ENCODE measurements at regions not wholly inside any gene's neighbourhood (a gene's known extent, or its start where the extent isn't known, plus 50 kb on each side); places are given as distances from the start of the nearest gene placed in this dataset.

DNA sequence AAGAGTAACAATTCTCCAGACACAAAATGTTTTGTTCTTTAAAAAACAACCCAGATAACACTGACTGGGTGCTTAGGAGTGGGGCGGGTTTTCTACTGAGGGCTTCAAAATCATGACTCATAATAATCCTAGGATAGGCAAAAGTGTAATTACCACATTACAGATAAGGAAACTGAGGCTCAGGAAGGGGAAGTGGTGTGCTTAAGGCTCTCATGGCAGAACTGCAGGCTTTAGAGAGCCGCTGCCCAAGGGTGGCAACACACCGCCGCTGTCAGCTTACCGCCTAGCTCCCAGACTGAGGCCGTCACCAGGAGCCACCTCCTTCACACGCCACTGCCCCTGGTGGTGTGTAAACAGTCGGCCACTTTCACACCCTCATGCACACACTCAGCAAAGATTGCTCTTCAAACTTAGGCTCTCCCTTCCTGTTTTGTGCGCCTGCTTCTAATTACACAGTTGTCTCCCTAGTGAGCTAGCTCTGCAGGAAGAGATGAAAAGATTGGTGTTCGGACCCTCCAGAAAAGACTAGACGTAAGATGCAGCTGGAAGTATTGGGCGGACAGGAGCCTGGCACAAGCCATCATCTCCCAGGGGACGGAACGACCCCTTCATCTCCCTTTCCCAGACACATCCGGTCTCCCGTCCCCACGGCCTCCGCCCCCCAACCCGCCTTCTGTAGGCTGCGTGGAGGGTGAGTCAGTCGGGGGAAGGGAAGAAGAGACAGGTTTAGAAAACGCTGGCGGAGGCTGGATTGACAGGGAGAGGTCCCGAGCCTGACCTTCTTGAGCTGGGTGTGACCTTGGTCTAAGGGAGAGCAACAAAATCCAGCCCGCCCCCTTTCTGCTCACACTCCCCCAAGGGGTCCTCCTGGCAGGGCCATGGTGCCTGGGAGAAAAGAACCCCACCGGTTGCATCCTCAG, 162.7 kb downstream of the SYK start:
- DNase-seq (ENCODE audit: low read depth in 1 of 2, low spot score in 2 of 2): peak in 1 of 2 experiments; percentile 48
- FAIRE-seq: no peak

More for the DNA sequence above, 162.7 kb downstream of the SYK start:
- Histone ChIP-seq H3K79me2 (ENCODE audit: control insufficient read depth in 1 of 2, insufficient read depth in 2 of 2, low read length in 2 of 2) (no peaks in the 10 kb centered on the region), H3K27ac (ENCODE audit: low read depth, low read length) (no peak overlapping the region), H3K27me3 (replicated peaks in 1 of 4; ENCODE audit: control insufficient read depth in 3 of 4, extremely low read depth in 1 of 4, insufficient read depth in 3 of 4, low read length in 3 of 4) (no peaks in the 10 kb centered on the region), H2AFZ (ENCODE audit: low read length) (0 out of 2 replicates have a peak overlapping the region, but pooled peaks have one; percentile 83), H3K4me1 (replicated peaks in 1 of 4; ENCODE audit: control insufficient read depth in 3 of 4, insufficient read depth in 4 of 4, low read length in 3 of 4) (peaks cover 0 to 18% (median 10%) of the 10 kb centered on the region in 4 experiments; a peak in 6 of 7 replicates), H3K23me2 (ENCODE audit: low read depth, low read length) (no peaks in the 10 kb centered on the region), H4K20me1 (replicated peaks in 1 of 2; ENCODE audit: control insufficient read depth in 1 of 2, insufficient read depth in 2 of 2, low read length in 2 of 2) (no peaks in the 10 kb centered on the region), H3K14ac (ENCODE audit: insufficient read length) (no peak overlapping the region), H3K4me3 (ENCODE audit: extremely low read depth in 1 of 4, insufficient read depth in 2 of 4, low read depth in 3 of 4, low read length in 4 of 4) (no peak overlapping the region), H3K79me1 (ENCODE audit: low read depth, low read length) (no peaks in the 10 kb centered on the region), H3K36me3 (ENCODE audit: control insufficient read depth in 2 of 4, insufficient read depth in 4 of 4, low read length in 3 of 4) (no peaks in the 10 kb centered on the region), H3K9me3 (ENCODE audit: insufficient read depth in 2 of 2, low read depth in 1 of 2, low read length in 1 of 2) (no peaks in the 10 kb centered on the region), H3K18ac (ENCODE audit: extremely low read depth, low read length) (no peak overlapping the region), H3K23ac (ENCODE audit: insufficient read length) (no peak overlapping the region), H2BK5ac (ENCODE audit: low read depth, low read length) (no peak overlapping the region), H2BK12ac (ENCODE audit: low read depth, low read length) (peak overlapping the region; percentile 77; the same call in 1 of the 2 replicates), H2BK120ac (replicated peaks; ENCODE audit: low read depth, low read length) (no peak overlapping the region), H3K9ac (replicated peaks in 1 of 4; ENCODE audit: extremely low read depth in 1 of 4, low read depth in 3 of 4, low read length in 3 of 4) (no peak overlapping the region), H2AK5ac (ENCODE audit: low read depth, low read length) (no peak overlapping the region), H4K91ac (replicated peaks; ENCODE audit: insufficient read length, low read length) (no peak overlapping the region), H3K4ac (replicated peaks; ENCODE audit: insufficient read length, low read depth, low read length) (no peak overlapping the region), H4K5ac (ENCODE audit: insufficient read length, low read depth, low read length) (no peak overlapping the region), H2BK15ac (ENCODE audit: low read length) (0 out of 2 replicates have a peak overlapping the region, but pooled peaks have one; percentile 21), H4K8ac (ENCODE audit: extremely low read depth, insufficient read depth, low read length) (no peak overlapping the region), H3K56ac (replicated peaks; ENCODE audit: insufficient read length, low read depth, low read length) (no peak overlapping the region), H2BK20ac (ENCODE audit: low read length) (no peak overlapping the region), H3K4me2 (ENCODE audit: insufficient read depth in 1 of 2, low read depth in 2 of 2, low read length in 2 of 2) (no peak overlapping the region)
- WGBS, 2 experiments (ENCODE audit: extremely low coverage in 1 of 2, insufficient coverage in 1 of 2, insufficient read length in 1 of 2, insufficient replicate concordance in 2 of 2, low coverage in 1 of 2, low lambda C conversion rate in 2 of 2, missing lambda C conversion rate in 1 of 2): 84% methylated on average over 24 of the region's 26 CpGs; no CpG with 5 or more reads in 1 of the 2 experiments
- CTCF ChIA-PET (ENCODE audit: partially characterized antibody): interaction anchor here (0.6 to 3.7 kb wide), 8 partner anchors 10 to 1036 kb away, joined by 3 to 23 read pairs (median 3); no protein-coding TSS in a partner anchor
- POLR2A ChIA-PET (ENCODE audit: partially characterized antibody): interaction anchor here (1.5 kb wide), 1 partner anchor 23 kb away, joined by 3 read pairs; no protein-coding TSS in a partner anchor
- no peak for TF ChIP-seq GTF2F1 (IDR thresholded peaks at IDR 0.05; ENCODE audit: borderline replicate concordance, low read depth, low read length)
- 0 out of 2 replicates have a peak, but pooled peaks have one; percentile 2 for TF ChIP-seq MAX (IDR thresholded peaks at IDR 0.05)
- peak in 1 of 2 experiments; percentile 25; a peak in 1 of 4 replicates for TF ChIP-seq RAD21 (IDR thresholded peaks at IDR 0.05 in 1 of 2, conservative IDR thresholded peaks at IDR 0.05 in 1 of 2; ENCODE audit: low read depth in 2 of 2, low read length in 2 of 2)
- TF ChIP-seq CTCF (IDR thresholded peaks at IDR 0.05; ENCODE audit: control extremely low read depth in 1 of 3, insufficient read depth in 1 of 3, low read depth in 1 of 3, low read length in 3 of 3): peak; percentile 31 to 54 (median 42)
